CD14-positive monocyte (primary cell): ENCODE measurements at regions not wholly inside any gene's neighbourhood (a gene's known extent, or its start where the extent isn't known, plus 50 kb on each side); places are given as distances from the start of the nearest gene placed in this dataset.

Source experiments
- DNase-seq, 3 donors: peaks; one replicate each; pipeline ENCODE4 v3.0.0-alpha.2; 2011 to 2022
- H2AFZ ChIP-seq: 2 replicates; pipeline ENCODE4 v1.6.0; 2012; ENCODE audit warnings: mild to moderate bottlenecking, low read depth, low read length, inconsistent platforms; ENCODE audit not compliant: insufficient read depth, poor library complexity, severe bottlenecking
- H3K27ac ChIP-seq, 2 donors: 1 replicate in 1 of 2; 2 replicates in 1 of 2; pipeline ENCODE4 v1.5.1; 2012 to 2013; ENCODE audit warnings: low read length in 2 of 2, control low read depth in 1 of 2, inconsistent platforms in 1 of 2, low read depth in 1 of 2, mild to moderate bottlenecking in 1 of 2
- H3K27me3 ChIP-seq, 2 donors: one replicate each; pipeline versions ENCODE4 v1.6.0 to v1.6.1; 2011 to 2013; ENCODE audit warnings: low read length in 2 of 2; ENCODE audit not compliant: control insufficient read depth in 2 of 2, insufficient read depth in 2 of 2
- H3K36me3 ChIP-seq, 2 donors: replicated peaks in 1 of 2; 1 replicate in 1 of 2; 2 replicates in 1 of 2; pipeline versions ENCODE4 v1.5.1 to v1.6.1; 2012 to 2013; ENCODE audit warnings: low read length in 2 of 2, control low read depth in 1 of 2, inconsistent platforms in 1 of 2, mild to moderate bottlenecking in 1 of 2; ENCODE audit not compliant: insufficient read depth in 2 of 2, control insufficient read depth in 1 of 2
- H3K4me1 ChIP-seq, 2 donors: 1 replicate in 1 of 2; 2 replicates in 1 of 2; pipeline versions ENCODE4 v1.5.1 to v1.6.1; 2012 to 2013; ENCODE audit warnings: low read length in 2 of 2, control low read depth in 1 of 2, inconsistent platforms in 1 of 2, mild to moderate bottlenecking in 1 of 2, moderate library complexity in 1 of 2; ENCODE audit not compliant: insufficient read depth in 2 of 2, control insufficient read depth in 1 of 2
- H3K4me2 ChIP-seq: replicated peaks from 2 replicates; pipeline ENCODE3; 2012; ENCODE audit warnings: low read length, moderate library complexity, mild to moderate bottlenecking; ENCODE audit not compliant: poor library complexity, severe bottlenecking; ENCODE audit errors: extremely low read depth
- H3K4me3 ChIP-seq, 3 experiments: fragments of 200-600 bp in 1 of 3; sonication (generic) in 1 of 3; replicated peaks in 1 of 3; 1 replicate in 2 of 3; 2 replicates in 1 of 3; pipeline ENCODE4 v1.5.1; 2011 to 2013; ENCODE audit warnings: low read length in 3 of 3, mild to moderate bottlenecking in 3 of 3, control low read depth in 2 of 3, low read depth in 2 of 3, inconsistent platforms in 1 of 3, moderate library complexity in 1 of 3
- H3K79me2 ChIP-seq: 2 replicates; pipeline ENCODE4 v1.6.0; 2012; ENCODE audit warnings: mild to moderate bottlenecking, control low read depth, inconsistent platforms, low read length, moderate library complexity; ENCODE audit not compliant: insufficient read depth
- H3K9ac ChIP-seq: 2 replicates; pipeline ENCODE4 v1.6.0; 2017; ENCODE audit warnings: low read length, mild to moderate bottlenecking; ENCODE audit not compliant: insufficient read depth, poor library complexity, severe bottlenecking
- H3K9me3 ChIP-seq, 2 donors: replicated peaks in 1 of 2; 1 replicate in 1 of 2; 2 replicates in 1 of 2; pipeline versions ENCODE4 v1.5.1 to v1.6.1; 2012 to 2013; ENCODE audit warnings: low read length in 2 of 2, control low read depth in 1 of 2; ENCODE audit not compliant: control insufficient read depth in 1 of 2, insufficient read depth in 1 of 2
- H4K20me1 ChIP-seq: 2 replicates; pipeline ENCODE4 v1.6.0; 2012; ENCODE audit warnings: mild to moderate bottlenecking, low read length, control low read depth, moderate library complexity; ENCODE audit not compliant: insufficient read depth
- H3K27ac Mint-ChIP-seq, 7 donors: one replicate each; pipeline ENCODE4 v1.8.0; 2020; ENCODE audit warnings: mild to moderate bottlenecking in 7 of 7, mixed read lengths in 7 of 7, moderate library complexity in 6 of 7, inconsistent platforms in 2 of 7
- H3K27me3 Mint-ChIP-seq, 3 donors: one replicate each; pipeline ENCODE4 v1.8.0; 2021 to 2022; ENCODE audit warnings: low read depth in 3 of 3, mild to moderate bottlenecking in 3 of 3, mixed read lengths in 3 of 3, moderate library complexity in 3 of 3, inconsistent platforms in 1 of 3
- H3K36me3 Mint-ChIP-seq, 2 donors: one replicate each; pipeline ENCODE4 v1.8.0; 2020; ENCODE audit warnings: mixed read lengths in 2 of 2, inconsistent platforms in 1 of 2, mild to moderate bottlenecking in 1 of 2
- H3K4me1 Mint-ChIP-seq: one replicate; pipeline ENCODE4 v1.8.0; 2020; ENCODE audit warnings: mild to moderate bottlenecking, mixed read lengths
- H3K4me3 Mint-ChIP-seq, 2 donors: one replicate each; pipeline ENCODE4 v1.8.0; 2020; ENCODE audit warnings: mild to moderate bottlenecking in 2 of 2, mixed read lengths in 2 of 2, moderate library complexity in 1 of 2
- H3K9me3 Mint-ChIP-seq, 7 donors: one replicate each; pipeline ENCODE4 v1.8.0; 2020 to 2022; ENCODE audit warnings: mixed read lengths in 7 of 7, mild to moderate bottlenecking in 6 of 7, moderate library complexity in 6 of 7, inconsistent platforms in 2 of 7
- WGBS: methylation state at CpG from one replicate; pipeline ENCODE4 v1.1.5; 2013; ENCODE audit warnings: missing lambda C conversion rate; ENCODE audit not compliant: insufficient coverage; 5-methylcytosine and 5-hydroxymethylcytosine counted together
- intact Hi-C, 2 donors: fragments of 100-400 bp; cut with micrococcal nuclease; formaldehyde crosslinking; loops; one replicate each; pipeline versions ENCODE4 v1.15.0 to v1.15.1; 2023
- TF ChIP-seq, protein P1 (sequence below): fragments of 200-600 bp; IDR thresholded peaks from one replicate; pipeline ENCODE4 v1.8.0; 2022; ENCODE audit warnings: antibody characterized with exemption, mild to moderate bottlenecking

DNA sequence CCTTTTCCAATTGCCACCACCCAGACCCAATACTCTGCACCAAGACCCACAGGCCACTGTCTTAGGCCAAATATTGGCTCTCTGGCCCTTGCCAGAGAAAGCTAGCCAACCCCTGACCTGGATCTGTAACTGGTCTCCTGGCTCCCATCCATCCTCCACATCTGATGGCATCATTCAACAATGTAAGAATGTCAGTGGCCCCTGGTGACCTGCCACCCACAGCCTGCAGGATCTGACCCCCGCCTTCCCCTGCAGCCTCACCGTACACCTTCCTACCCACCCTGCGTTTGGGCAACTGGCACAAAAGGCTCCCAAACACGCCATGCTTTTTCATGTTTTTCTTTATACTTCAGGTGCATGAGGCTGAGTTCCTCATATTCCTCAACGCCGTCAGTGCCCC lies 60.0 kb upstream of the ASAP2 start:
- Histone ChIP-seq H3K27ac (no peak overlapping the region), H2AFZ (no peak overlapping the region), H4K20me1 (no peaks in the 10 kb centered on the region), H3K9me3 (no peaks in the 10 kb centered on the region), H3K79me2 (no peaks in the 10 kb centered on the region), H3K4me1 (peaks cover 7 to 11% of the 10 kb centered on the region in 2 donors), H3K4me3 (no peak overlapping the region), H3K9ac (no peak overlapping the region), H3K27me3 (no peaks in the 10 kb centered on the region), H3K4me2 (no peak overlapping the region), H3K36me3 (no peaks in the 10 kb centered on the region)
- Mint-ChIP-seq H3K4me1 (peaks cover 22% of the 10 kb centered on the region), H3K27ac (peak overlapping the region in 1 of 7 donors; percentile 12), H3K9me3 (no peaks in the 10 kb centered on the region), H3K27me3 (peaks cover 7 to 13% (median 11%) of the 10 kb centered on the region in 3 donors), H3K4me3 (no peak overlapping the region), H3K36me3 (no peaks in the 10 kb centered on the region)
- WGBS, result 96% methylated on average over 4 of the region's 6 CpGs
- intact Hi-C loops, result loop anchor here (10.0 kb wide), 1 partner anchor 188 kb away; no protein-coding TSS in a partner anchor
- no peak for DNase-seq
- TF ChIP-seq, protein P1, sequence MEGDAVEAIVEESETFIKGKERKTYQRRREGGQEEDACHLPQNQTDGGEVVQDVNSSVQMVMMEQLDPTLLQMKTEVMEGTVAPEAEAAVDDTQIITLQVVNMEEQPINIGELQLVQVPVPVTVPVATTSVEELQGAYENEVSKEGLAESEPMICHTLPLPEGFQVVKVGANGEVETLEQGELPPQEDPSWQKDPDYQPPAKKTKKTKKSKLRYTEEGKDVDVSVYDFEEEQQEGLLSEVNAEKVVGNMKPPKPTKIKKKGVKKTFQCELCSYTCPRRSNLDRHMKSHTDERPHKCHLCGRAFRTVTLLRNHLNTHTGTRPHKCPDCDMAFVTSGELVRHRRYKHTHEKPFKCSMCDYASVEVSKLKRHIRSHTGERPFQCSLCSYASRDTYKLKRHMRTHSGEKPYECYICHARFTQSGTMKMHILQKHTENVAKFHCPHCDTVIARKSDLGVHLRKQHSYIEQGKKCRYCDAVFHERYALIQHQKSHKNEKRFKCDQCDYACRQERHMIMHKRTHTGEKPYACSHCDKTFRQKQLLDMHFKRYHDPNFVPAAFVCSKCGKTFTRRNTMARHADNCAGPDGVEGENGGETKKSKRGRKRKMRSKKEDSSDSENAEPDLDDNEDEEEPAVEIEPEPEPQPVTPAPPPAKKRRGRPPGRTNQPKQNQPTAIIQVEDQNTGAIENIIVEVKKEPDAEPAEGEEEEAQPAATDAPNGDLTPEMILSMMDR, result no peak

GRCh38 chr2:9145752-9146430 lies 60.7 kb upstream of the ASAP2 start:
- no peak overlapping the region for H3K4me2 ChIP-seq
- no peak for DNase-seq
- H3K4me3 ChIP-seq, result no peak overlapping the region
- intact Hi-C loops, result loop anchor here (10.0 kb wide), 1 partner anchor 189 kb away; no protein-coding TSS in a partner anchor
- peaks cover 22% of the 10 kb centered on the region for H3K4me1 Mint-ChIP-seq
- H3K36me3 ChIP-seq, result no peaks in the 10 kb centered on the region
- no peaks in the 10 kb centered on the region for H3K79me2 ChIP-seq
- TF ChIP-seq, protein P1, result no peak
- no peaks in the 10 kb centered on the region for H3K36me3 Mint-ChIP-seq
- H3K9me3 Mint-ChIP-seq, result no peaks in the 10 kb centered on the region
- H3K4me3 Mint-ChIP-seq, result peak overlapping the region in 1 of 2 donors; percentile 48
- H3K27ac Mint-ChIP-seq, result no peak overlapping the region
- WGBS, result 80% methylated on average over 13 of the region's 28 CpGs
- no peak overlapping the region for H3K27ac ChIP-seq
- H4K20me1 ChIP-seq, result no peaks in the 10 kb centered on the region
- no peaks in the 10 kb centered on the region for H3K9me3 ChIP-seq
- no peaks in the 10 kb centered on the region for H3K27me3 ChIP-seq
- peaks cover 7 to 13% (median 12%) of the 10 kb centered on the region in 3 donors for H3K27me3 Mint-ChIP-seq
- no peak overlapping the region for H2AFZ ChIP-seq
- peaks cover 7 to 11% of the 10 kb centered on the region in 2 donors for H3K4me1 ChIP-seq
- no peak overlapping the region for H3K9ac ChIP-seq
